GM12872 (cell line): ENCODE measurements at regions not wholly inside any gene's neighbourhood (a gene's known extent, or its start where the extent isn't known, plus 50 kb on each side); places are given as distances from the start of the nearest gene placed in this dataset.

Experiments used
- TF ChIP-seq, protein P1 (sequence below): IDR thresholded peaks from 3 replicates; pipeline ENCODE4 v1.5.1; 2011; ENCODE audit warnings: low read depth, mild to moderate bottlenecking, low read length, moderate library complexity; ENCODE audit not compliant: insufficient read depth

GRCh38 chr6:93972791-93973190 is 553.4 kb upstream of the EPHA7 start:
- TF ChIP-seq, protein P1, sequence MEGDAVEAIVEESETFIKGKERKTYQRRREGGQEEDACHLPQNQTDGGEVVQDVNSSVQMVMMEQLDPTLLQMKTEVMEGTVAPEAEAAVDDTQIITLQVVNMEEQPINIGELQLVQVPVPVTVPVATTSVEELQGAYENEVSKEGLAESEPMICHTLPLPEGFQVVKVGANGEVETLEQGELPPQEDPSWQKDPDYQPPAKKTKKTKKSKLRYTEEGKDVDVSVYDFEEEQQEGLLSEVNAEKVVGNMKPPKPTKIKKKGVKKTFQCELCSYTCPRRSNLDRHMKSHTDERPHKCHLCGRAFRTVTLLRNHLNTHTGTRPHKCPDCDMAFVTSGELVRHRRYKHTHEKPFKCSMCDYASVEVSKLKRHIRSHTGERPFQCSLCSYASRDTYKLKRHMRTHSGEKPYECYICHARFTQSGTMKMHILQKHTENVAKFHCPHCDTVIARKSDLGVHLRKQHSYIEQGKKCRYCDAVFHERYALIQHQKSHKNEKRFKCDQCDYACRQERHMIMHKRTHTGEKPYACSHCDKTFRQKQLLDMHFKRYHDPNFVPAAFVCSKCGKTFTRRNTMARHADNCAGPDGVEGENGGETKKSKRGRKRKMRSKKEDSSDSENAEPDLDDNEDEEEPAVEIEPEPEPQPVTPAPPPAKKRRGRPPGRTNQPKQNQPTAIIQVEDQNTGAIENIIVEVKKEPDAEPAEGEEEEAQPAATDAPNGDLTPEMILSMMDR: no peak

GRCh38 chr6:93970684-93971083 is 551.3 kb upstream of the EPHA7 start:
- TF ChIP-seq, protein P1: no peak

GRCh38 chr6:93968126-93968525 is 548.8 kb upstream of the EPHA7 start:
- TF ChIP-seq, protein P1: no peak

DNA sequence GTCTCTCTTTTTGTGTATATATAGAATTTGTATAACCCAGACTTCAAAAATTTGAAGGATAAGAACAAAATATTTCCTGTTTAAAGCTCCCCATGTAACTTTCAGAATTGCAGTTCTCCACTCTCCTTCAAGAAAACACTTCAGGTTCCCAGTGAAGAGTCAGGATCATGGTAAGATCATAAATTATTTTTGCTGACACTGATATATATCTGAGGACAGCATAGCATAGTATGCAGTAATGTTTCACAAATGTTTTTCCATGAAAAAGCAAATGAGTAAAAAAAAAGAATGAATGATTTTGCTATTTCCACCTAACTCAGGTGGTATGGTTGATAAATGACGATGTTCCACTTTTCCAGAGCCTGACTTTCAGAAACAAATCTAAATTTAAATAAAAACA is 545.6 kb upstream of the EPHA7 start:
- TF ChIP-seq, protein P1: no peak

GRCh38 chr6:93964321-93964720 is 545.0 kb upstream of the EPHA7 start:
- TF ChIP-seq, protein P1: no peak

DNA sequence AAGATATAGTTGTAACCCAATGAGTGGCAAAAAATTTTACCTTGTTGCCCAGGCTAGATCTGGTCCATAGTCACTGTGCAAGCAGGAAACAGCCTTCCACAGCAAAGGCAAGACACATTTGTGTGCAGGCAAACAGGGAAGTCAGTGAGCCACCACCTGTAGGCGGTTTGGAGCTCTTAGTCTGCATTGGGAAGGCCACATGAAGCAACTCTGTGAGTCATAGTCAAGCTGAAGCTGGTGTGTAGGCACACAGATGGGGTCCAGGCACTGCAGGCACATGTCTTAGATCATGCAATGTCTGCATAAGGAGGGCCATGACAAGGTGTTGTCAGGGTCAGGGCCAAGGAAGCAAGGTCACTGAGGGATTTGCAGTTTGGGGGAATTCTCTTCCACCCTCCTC is 543.2 kb upstream of the EPHA7 start:
- TF ChIP-seq, protein P1: no peak

GRCh38 chr6:93954584-93954983 is 535.2 kb upstream of the EPHA7 start:
- TF ChIP-seq, protein P1: no peak

- TF ChIP-seq, protein P1: no peak
These were observed 524.3 kb upstream of the EPHA7 start for GRCh38 chr6:93943661-93944060.
